GM21390 (cell line): ENCODE measurements at regions not wholly inside any gene's neighbourhood (a gene's known extent, or its start where the extent isn't known, plus 50 kb on each side); places are given as distances from the start of the nearest gene placed in this dataset.
"Not testable (repeated sequence)": the region's sequence is repeated elsewhere in the genome, so short reads cannot be mapped to it uniquely, and the experiment has no call there.

Experiments
- ATAC-seq: cut with Tn5 transposase; IDR thresholded peaks from one replicate; pipeline ENCODE4 v1.9.1; 2021; ENCODE audit not compliant: unreplicated experiment

DNA sequence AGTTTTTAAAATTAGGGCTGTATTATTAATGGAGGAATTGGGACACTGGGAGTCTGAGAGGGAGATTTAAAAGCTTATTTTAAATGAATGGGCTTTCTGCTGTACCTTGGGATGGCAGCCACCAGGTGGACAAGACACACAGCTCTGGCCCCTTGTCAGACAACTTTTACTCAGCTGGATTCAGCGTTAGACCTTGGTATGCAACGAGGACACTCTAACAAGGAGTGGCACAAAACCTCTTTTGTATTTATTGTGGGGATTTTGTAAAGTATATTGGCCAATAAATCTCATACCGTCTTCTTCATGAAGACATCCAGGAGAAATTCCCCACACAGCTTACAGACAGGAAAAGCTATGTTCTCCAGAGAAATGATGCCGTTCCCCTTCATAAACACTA lies 105.7 kb downstream of the LCA5 start:
- no peak for ATAC-seq

DNA sequence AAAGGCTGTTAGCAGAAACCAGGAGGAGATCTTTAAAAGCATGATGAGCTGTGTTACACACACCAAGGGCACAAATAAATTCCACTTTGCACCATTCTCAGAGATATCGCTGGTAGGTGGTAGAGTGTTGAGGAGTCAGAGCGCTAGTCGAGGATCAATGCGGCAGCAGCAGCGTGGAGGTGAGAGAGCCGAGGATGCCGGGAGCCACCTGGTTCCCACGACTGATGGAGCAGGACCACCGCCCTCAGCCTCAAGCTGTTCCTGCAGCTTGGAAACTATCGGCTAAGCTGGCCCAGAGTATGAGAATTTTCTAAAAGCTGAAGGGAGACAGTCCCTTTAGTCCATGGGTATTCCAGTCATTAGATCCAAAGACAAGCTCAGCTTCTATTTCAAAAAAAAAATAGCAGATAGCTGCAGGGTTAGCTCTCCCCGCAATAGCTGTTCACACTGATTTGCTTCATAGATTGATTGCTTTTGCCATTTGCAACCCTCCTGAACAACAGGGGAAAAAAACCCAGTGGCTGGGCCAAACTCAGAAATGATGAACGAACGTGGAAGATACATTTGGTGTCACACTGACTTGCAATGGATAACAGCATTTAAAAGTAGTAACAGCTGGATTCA lies 106.2 kb downstream of the LCA5 start:
- no peak for ATAC-seq

DNA sequence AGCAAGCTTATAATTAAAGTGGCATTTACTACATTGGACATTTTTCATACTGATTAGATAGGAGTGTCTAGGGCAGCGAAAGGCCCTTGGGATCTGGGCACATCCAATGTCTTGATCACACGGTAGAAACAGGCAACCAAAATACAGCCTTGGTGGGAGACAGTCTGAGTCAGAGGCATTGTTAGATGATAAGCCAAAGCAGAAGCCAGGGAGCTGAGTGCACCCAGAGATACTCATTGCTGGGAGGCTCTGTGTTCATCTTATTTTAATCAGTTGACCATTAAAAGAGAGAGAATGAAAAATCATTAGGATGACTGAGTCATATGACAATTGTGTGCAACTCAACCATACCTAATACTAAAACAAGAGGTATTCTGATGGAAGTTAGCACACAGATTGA lies 109.5 kb downstream of the LCA5 start:
- ATAC-seq: no peak

DNA sequence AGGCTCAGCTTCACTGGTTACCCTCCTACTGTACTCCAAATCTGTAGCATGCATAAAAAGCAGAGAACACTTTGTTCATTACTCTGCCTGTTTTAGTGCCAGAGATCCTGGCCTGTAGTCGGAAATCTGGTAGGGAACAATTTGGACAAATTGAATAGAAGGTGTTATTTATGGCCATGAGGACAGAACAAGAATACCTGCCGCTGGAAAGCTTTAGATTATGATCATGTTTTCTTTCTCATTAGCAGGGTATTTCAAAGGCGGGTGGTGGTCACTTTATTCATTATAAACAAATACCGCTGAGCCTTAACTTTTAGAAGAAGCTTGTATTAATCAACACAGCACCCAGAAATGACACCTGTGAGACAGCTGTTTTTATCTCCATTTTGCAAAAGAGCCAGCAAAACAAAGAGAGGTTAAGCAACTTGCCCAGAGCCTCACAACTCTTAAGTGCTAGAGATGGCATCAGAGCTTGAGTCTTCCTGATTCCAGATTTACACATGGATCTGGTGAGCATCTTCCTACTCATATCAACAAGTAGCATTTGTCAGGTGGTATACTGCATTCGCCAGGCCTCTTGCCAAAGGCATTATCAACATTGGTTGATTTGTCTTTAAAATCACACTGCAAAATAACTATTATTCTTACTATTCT lies 110.5 kb downstream of the LCA5 start:
- no peak for ATAC-seq

DNA sequence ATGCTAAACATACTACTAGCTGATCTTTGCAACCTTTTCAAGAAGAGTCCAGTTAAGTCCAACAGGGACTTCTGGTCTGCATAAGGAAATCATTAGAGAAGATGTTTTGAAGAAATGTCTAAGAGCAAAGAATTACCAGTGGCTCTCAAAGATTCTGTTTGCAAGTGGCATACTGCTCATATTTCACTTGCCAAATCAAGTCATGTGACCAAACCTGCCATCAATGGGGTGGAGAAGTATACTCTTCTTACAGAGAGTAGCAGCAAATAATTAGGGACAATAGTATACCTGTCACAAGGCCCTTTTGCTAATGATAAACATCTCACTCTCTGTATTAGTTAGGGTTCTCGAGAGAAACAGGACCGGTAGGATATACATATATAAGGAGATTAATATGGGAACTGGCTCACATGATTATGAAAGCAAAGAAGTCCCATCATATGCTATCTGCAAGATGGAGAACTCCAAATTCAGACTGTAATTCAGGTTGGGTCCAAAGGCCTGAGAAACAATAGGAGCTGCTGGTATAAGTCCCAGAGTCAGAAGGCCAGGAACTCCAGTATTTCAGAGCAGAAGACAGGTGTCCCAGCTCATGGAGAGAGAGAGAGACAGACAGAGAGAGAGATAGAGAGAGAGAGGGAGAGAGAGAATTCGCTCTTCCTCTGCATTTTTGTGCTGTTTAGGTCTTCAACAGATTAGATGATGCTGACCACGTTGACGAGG lies 111.5 kb downstream of the LCA5 start:
- no peak for ATAC-seq

DNA sequence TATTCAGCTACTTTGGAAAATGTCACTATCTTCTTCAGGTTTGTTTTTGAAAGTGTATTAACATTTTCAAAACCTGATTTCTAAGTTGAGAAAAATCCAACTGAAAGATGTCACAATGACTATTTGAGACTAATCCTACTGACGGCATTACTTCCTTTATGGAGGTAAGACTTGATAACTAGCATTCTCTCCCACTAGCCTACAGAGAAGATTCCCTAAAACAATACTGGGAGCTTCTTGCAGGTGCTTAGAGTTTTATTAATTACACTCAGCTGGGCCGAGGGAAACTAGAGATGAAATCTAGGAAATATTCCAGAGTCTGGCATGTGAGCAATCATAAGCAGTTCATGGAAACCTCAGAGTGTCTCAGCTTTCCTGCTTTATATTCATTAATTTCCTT lies 114.0 kb downstream of the LCA5 start:
- no peak for ATAC-seq

DNA sequence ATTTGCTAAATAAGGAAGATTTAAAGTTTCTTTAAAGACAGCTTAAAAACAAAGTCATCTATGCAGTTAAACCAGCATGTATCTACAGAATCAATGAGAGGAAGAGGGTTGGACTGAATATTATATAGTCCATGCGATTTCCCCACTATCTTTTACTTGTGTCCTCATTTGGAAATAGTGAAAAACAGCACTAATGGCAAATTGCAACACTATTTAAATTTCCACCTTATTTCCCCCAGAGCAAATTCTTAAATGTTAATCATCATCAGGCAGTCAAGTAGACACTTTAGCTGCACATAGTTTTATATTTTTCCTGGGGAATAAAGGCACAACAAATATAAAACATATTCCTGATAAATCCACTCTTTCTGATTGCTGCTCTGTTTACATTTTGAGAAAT lies 114.6 kb downstream of the LCA5 start:
- no peak for ATAC-seq

DNA sequence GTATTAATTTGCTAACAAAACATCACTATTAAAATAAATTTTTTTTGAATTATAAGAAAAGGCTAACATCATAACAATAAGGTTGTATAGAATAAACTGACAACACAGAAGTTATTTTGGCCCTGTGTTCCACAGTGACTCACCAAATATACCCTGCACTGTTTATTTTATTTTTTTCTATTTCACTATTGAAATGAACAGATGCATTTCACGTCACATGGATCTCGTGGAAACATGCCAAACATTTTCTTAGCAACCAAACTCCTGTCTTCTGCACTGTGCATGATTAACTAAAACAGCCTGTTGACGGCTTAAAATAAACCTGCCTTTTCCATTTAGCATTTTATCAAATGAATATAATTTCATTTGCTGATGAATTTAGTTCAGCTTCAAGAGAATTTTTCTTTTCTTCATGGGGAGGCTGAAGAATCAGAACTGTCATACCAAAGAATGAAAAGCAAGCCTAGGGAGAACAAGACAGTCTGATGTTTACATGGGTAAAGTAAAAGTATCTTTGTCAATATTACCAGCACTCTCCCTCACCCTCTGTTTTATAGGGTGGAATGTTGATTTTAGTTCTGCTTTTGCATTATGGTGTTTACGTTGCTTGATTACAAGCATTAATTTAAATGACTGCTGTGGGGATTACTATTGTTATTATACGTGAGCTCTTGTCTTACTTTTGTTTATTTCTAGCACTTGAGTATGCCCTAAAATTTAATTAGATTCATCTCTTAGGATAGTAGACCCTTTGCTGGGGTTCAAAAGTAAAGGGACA lies 115.3 kb downstream of the LCA5 start:
- ATAC-seq: peak; percentile 73

DNA sequence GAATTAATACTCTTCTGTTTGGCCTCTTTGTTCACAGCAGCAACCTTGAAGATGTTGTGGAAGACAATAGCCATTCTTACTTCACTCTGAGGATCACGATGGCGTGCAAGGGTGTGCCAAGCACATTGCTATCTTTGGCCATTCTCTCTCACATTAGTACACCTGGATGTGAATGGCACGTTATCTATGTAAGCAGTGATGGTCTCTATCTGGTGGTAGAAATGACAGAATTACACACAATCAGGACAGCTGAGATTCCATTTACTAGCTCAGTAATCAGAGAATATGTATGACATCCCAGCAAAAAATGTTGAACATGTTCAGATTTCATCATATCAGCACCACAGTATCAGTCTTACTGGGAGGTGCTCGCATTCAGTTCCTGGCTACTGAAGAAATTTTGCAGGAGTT lies 116.2 kb downstream of the LCA5 start:
- no peak for ATAC-seq

DNA sequence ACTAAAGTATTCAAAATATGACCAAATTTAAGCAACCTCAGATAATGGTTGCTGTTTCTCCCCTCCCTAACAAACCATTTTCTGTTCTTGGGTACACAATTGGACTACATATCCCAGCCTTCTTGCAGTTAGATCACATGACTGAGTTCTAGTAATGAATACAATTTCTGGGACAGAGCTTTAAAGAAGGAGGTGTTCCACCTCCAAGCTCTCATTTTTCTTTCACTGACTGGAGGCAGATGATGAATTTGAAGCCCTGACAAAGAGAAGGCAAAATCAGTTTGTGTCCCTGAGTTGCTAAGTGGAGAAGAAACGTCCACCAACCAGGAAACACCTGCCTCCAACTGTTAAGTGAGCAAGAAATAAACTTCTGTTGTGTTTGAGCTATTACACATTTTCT lies 117.2 kb downstream of the LCA5 start:
- no peak for ATAC-seq

DNA sequence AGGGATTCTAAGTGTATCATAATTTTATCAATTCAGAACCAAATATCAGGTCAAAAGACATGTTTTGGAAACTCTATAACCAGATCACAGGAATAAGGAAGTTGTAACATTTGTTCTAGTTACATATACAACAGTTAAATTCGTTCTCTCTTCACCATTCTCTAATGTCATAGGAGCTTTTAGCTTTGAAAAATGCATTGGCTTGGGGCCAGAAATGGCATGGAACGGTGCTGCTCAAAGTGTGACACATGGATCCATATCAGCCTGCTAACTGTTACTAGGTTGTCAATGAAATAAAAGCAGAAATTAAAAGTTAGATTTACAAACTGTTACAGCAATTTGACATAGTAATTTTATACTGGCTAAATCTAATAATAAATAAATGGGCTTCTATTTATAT lies 120.3 kb downstream of the LCA5 start:
- ATAC-seq: no peak

DNA sequence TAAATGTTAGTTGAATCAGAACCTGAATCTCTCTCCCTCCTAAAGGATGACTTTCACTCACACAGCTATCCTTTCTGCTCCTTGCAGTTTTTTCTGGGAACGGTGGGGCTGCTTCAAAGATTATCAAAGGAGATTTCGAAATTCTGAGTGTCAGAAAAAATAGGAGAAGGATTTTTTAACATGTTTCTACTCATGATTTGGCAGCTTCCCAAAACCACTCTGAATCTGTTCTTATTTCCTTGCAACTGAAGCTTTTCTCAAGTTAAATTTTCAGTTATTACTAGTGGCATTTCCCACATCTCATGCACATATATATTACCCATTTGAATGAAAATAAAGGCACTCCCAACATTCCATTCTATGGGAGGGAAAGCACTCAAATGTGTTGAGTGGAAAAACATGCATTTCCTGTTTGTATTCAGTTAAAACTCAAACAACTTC lies 123.6 kb downstream of the LCA5 start:
- no peak for ATAC-seq

DNA sequence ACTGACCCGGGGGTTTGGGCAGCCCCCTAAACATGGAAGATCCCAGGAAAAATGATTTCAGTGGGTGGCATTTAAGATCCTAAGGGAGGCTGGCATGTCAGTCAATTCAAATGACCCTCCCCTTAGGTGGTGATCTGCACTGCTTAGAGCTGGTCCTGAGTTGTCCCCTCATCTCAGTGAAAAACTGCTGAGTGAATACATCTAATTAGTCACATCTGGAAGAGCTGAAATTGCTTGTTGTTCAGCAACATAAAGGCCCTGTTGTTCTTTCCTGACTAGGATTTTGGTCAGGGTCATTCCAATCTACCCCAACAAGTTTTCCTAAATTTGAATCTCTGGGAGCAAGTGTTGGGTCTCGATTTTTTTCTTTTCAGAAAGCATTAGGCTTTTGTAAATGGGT lies 126.4 kb downstream of the LCA5 start:
- ATAC-seq: no peak

DNA sequence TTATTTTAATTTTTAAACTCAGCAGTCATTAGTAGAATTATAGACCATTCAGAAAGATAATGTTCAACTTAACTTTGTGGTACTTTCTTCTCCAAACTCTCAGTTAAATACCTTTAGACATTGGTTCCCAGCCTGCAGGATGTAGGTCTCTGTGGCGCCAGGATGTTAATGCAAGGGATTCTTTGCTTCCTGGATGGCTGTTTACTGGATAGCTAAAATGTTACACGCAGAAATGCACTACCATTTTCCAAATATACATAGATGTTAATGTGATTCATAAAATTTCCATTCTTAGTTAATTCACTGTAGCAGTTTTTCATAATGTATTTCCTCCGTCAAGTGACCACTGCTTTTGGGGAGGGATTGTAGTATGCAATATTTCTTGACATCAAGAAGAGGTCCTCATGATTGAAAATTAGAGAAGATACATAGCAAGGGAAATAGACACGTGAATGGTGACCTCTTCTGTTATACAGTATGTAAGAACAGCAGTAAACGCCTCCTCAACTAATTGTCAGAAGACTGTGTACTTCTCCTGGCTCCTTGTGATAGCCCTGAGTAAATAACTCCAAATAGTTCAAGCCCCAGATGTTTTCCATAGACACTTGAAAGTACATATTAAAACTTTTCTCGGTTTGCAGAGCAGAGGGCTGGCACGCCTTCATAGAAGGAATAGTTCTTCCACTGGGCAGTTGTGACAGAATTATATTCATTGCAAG lies 128.8 kb downstream of the LCA5 start:
- no peak for ATAC-seq

DNA sequence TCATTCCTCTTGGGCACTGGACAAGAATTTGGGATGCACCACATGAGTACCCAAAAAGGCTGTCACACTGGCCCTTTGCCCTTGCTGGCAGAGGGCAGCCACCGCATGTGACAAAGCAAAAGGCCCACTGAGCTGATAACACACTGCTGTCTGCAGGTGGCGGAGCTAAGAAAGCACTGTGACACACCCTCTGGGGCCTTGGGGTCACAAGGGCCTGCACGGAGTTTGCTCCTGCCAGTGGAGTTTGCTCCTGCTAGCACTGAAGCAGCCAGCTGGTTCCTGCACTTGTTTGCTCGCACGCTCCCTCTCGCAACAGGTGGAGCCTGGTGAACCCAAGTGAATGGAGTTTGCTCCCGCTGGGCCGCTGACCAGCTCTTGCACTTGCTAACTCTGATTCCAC lies 132.6 kb downstream of the LCA5 start:
- no peak for ATAC-seq

DNA sequence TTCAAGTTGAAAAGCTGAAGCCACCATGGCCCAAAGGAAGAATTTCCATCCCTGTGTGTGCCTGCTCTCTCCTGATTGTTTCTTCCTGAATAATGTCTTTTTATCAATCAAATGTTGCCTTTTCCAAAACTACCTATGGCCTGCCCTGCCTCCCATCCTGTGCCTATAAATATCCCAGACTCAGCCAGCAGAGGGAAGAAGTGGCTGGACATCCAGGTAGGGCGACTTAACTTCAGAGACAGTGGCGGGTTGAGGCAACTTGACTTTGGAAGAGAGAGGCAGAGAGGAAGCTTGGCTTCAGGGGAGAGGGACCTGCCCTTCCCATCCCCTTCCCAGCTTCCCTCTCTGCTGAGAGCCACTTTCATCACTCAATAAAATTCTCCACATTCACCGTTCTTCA lies 133.0 kb downstream of the LCA5 start:
- no peak for ATAC-seq

DNA sequence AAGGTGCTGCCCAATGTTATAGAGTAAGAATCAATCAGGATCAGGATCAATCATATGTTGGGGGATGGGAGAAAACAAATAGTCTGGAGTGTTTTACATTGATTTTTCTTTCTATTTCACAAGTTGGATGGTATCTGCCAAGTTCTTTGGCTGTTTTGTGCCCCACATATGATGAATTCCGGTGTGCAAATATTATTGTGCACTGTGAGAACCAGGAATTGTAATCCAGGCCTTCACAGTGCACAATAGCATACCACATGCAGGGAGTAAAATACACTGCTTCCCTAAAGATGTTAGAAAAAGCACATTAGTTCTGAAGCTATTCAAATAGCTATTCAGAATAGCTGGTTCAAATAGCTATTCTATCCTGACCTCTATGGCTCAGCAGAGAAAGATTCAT lies 133.7 kb downstream of the LCA5 start:
- ATAC-seq: no peak

DNA sequence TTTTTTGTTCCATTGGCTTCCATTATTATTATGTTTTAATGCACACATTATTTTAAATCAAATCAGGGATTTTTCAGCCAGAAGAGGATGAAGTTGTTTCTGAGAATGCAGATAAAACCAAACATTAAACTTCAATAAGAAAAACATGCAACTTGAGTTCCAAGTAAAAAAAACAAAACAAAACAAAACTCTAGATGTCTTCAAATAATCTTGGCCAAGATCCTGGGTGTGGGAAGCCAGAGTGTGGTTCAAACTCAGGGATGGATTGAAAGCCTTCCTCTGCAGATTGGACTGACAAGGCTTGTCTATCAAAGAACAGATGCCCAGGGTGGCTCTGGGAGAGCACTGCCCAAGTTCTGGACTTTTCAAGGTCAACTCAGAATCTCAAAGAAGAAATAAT lies 134.1 kb downstream of the LCA5 start:
- no peak for ATAC-seq

DNA sequence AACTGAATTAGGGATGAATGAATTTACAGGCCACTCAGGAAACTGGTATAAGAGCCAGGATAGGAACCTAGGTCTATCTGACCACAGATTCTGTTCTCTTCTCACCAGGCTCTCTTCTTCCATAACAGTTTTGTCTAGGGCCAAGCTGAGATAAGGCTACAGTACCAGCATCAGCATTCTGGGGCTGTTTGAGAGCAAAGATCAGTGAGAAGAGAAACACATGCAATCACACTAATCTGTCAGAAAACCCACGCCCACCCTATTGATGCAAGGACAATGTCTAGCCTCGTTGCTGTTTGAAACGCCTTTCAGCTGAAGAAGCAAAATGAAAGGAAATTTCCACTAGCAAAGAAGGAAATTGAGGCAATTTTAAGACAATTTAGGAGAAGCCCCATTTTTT lies 137.7 kb downstream of the LCA5 start:
- no peak for ATAC-seq

DNA sequence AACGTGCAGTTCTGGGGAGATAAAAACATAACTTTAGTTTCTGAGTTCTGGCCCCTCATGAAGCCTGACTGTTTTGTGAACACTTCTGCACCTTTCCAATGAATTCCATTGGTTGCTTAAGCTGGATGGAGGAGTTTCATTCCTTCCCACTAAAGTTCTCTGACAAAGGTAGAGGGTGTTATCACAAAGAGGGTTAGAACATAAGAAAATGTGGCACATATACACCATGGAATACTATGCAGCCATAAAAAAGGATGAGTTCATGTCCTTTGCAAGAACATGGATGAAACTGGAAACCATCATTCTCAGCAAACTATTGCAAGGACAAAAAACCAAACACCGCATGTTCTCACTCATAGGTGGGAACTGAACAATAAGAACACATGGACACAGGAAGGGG lies 138.6 kb downstream of the LCA5 start:
- ATAC-seq: not testable (repeated sequence)

DNA sequence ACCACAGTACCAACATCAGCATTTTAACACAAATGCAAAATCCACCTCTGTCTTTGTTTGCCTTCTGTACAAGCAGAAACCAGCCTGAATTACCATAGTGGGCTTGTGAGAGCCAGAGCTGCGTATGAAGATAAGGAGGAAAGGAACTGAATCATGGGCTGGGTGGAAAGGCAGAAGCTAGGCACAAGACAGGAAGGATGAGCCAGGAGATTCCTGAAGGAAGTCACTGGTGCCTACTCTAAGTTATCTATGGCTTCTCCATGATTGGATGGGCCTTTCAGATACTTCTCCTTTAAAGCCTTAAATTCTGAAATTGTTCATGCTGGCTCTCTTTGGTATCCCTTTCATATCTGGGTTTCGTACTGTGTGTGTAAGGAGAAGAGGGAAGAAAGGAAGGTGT lies 140.6 kb downstream of the LCA5 start:
- no peak for ATAC-seq
